NOMO-1 treated with dmso at 0.1 percent for 144 hours (cell line): ENCODE measurements at regions not wholly inside any gene's neighbourhood (a gene's known extent, or its start where the extent isn't known, plus 50 kb on each side); places are given as distances from the start of the nearest gene placed in this dataset.

Experiments
- DNase-seq: peaks from one replicate; lab custom pipeline; 2025; ENCODE audit not compliant: unreplicated experiment; lab: John Stamatoyannopoulos, UW

DNA sequence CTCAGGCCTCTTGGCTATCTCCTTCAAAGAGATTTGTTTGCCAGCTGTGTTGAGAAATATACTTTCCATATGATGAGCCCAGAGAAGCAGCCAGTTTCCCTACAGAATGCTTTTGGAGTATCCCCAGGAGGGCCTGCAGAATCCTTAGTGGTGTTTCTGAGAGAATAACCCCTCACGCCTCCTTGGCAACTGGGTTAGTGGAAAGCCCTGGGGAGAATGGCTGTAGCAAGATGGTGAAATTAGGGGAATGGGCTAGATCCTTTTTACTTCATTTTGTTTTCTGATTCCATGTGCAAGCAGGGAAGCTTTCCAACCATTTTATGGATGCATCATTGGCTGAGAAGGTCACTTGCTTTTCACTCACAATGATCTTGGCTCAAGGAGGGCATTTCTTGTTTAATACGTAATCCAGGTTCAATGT is 364.6 kb downstream of the DMRT2 start:
- no peak for DNase-seq

DNA sequence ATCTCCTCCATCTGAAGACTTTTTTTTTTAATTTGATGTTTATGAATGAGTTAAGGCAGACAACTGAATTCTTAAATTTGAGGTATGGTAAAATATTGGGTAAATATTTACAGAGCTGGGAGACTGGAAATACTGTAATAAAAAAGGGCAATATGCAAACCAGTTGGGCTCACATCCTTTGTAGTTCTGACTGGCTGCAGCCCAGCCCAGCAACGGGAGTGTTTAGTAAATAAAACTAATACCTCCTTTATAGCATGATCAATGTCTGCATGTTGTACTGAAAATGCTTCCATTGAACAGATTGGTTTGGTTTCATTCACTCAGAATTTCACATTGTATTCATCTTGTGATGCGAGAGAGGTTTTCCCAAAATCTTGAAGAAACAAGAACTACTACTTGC is 365.0 kb downstream of the DMRT2 start:
- DNase-seq = no peak

DNA sequence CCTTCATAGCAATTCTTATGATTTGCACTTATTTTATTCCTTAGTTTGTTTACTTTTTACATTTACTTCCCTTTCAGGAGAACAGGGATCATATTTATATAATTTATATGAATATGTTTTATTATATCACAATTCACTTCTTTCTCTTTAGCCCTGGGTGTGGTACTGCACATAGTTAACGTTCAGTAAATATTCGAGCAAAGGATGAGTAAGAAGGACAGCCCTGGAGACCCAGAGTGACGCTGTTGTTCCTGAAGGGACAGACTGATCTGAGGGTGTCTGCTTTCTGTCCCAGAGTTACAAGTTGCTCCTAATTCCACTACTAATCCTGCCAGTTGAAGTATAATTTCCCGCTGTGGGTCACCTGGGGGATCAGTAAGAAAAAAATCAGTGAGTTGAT is 366.1 kb downstream of the DMRT2 start:
- no peak for DNase-seq

DNA sequence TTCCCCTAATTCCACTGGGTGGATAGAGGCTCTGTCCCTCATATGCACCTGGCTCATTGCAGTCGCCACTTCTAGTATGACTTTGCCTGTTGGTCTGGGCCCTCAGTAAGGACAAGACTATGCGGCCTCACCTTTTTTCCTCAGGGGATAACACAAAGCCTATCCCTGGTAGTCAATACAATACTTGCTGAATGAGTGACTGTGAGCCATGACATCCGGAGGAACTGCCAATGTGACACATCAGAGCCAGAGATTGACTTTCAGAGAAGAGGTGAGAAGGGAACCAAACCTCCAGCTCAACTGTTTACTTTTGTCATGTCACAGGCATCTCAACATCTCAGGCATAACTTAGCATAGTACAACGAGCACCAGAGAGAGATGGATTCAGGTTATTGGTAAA is 371.3 kb downstream of the DMRT2 start:
- DNase-seq = no peak

DNA sequence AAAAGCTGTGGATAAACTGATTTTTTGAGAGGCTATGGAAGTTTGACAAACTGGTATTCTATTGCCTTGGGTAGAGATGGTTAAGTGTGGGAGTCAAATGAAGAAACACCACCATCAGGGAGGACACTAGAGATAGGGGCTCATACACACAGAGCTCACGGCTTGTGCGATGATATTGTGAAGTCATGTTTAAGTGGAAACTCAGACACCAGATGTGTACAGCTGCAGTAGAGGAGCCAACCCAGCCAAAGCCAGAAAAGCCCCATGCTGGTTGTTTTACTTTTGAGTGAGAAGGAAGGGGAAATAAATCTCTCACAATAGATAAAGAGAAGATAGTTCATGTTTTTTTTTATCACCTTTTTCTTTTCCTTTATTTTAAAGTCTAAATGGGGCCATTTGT is 377.7 kb downstream of the DMRT2 start:
- no peak for DNase-seq

DNA sequence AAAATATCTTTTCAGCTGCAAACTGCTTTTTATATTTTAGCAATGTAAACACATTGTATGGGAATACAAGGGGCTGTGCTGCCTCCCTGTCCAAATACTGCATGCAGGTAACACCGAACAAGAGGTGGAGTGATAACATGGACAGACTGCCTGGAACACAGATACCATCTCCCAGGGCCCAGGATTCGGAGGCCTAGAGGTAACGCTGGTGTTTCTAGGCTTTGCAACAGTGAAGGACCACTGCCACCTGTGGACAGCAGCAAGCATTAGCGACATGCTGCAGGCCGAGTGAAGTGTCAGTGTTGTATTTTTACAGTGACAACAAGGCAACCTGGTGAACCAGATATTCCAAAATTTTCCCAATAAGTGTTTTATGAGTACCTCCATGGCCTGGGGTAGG is 379.1 kb downstream of the DMRT2 start:
- no peak for DNase-seq

DNA sequence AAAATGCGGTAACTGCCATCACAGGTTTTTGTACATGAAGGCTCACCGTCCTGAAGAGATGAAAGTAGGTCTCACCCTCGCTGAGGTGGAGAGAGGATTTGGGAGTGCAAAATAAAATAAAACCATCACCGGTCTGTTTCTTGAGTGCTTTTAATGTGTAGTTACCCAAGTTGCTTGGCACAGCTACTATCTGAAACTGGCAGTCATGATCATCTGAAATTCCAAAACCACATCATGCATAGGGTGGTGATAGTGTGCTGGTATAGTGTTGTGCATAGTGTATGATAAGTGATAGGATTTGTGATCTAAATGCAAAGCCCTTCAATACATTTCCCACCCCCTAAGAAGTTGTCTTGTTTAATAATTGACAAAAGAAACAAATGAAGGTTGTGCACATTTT is 381.3 kb downstream of the DMRT2 start:
- DNase-seq = no peak

DNA sequence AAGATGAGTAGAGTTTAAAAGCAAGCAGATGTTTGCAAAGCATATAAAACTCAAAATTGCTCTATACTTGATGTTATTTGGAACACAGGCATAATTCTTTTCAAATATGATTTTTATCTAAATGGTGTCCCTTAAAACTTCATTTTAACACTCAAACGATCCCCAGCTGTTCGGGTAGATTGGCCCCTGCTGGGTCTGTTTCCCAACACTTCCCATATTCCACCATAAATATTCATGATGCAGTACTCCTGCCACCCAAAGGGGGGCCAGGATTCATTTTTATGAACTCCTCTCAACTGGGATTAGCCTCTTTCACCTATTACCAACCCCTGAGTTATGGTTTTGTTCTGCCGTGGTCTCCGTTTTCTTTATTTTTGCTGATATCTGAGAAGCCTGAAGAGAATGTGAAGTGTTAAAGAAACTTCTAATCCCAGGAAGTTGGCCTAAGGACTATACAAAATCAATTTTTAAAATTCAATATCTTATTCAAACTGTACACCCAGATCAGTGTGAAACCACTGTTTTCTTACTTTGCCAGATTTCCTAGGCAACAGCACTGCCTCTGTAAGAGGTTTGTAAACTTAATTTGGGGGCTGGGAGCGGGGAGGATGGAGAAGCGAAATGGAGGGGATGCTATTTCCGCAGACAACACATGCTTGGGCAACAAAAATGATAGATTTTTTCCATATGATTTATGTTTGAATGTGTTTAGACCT is 384.1 kb downstream of the DMRT2 start:
- DNase-seq = no peak

DNA sequence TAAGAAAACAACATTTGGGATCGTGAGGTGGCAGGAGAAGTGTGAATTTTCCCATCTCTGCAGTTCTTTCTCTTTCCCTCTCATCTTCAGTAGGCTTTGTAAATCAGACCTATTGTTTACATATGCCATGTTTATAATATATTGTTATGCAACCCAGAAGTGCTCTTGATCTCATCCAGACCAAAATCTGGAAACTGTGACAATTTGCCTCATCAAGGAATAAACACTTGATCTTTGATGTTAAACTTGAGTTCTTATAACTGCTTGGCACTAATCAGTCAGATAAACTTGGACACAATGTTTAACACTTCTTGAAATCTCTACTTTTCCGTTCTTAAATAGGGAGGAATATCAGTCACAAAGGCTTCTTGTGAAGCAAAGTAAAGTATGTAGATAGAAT is 384.7 kb downstream of the DMRT2 start:
- no peak for DNase-seq

DNA sequence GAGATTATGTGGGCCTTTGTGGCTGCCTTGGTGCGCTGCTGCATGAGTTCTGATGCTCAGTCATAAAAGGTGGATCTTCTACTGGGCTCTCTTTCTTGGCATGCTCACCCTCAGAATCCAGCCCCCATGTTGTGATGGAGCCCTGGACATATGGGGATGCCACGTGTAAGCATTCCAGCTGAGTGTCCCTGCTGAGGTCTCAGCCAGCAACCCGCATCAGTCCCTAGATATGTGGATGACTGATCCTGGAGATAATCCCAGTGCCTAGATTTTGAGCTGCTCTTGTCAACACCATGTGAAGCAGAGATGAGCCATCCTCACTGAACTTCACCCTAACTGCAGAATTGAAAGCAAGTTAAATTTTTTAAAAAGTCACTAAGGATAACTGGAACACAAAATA is 390.1 kb downstream of the DMRT2 start:
- DNase-seq = no peak

DNA sequence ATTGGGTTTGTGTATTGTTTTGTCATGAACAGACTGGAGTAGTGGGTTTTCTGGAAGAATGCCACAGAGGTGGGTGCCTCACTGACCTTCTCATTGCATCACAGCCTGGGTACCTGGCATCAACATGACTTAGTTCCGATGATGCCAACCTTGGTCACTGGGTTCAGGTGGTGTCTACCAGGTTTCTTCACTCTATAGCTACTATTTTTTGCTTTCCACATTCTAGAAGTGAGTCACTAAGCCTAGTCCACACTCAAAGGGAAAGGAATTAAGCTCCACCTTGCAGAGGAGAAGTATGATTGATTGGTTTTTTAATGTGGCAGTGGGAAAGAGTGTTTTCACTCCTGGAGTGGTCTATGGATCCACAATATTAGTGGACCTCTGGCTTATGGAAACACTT is 391.9 kb downstream of the DMRT2 start:
- DNase-seq = no peak

DNA sequence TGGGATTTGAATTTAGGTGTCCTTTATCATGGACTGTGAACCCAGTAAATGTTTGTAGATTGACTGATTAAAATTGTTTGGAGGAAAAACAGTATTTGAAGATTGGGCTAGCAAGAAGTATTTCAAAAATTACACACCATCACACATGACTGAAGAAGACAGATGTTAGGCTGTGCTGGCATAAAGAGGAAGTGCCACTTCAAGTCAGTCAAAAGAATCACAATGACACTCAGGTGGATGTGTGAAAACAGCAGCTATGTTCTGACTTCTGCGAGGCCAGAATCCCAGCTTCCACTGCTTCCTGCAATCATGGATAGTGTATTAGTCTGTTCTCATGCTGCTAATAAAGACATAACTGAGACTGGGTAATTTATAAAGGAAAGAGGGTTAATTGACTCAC is 393.3 kb downstream of the DMRT2 start:
- no peak for DNase-seq

DNA sequence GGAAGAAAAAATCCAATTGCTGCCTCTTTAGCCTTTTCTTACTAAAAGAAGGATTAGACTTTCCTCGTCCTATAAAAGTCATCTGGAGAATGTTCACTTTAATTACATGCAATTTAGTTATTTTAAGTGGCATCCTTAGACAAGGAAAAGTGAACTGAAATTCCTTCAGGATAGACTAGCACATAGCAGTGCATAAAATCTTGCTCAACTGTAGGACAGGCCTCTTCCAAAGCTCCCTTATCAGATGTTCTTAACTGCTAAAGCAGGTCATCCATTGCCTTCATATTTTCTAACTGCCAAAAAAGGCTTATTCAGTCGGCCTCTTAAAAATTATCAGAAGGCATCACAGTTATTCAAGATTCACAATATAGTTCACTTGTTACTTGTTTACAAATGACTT is 396.5 kb downstream of the DMRT2 start:
- DNase-seq = no peak

DNA sequence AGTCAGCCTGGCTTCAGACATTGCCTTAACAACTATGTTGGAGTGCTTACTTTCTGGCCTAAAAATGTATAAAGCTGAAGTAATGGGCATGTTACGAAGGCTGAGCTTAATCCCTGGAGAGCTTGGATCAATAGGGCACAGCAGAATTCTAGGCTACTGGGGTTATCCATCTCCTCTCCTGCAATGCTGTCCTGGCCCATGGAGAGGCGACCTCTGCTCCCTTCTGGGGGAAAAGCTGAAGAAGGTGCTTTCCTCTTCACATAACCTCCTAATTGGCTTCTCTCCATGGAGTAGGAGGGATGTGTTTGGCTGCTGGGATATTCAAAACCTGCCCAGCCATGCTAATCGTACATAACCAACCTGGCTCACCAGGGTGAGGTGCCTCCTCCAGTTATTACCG is 403.5 kb downstream of the DMRT2 start:
- no peak for DNase-seq

DNA sequence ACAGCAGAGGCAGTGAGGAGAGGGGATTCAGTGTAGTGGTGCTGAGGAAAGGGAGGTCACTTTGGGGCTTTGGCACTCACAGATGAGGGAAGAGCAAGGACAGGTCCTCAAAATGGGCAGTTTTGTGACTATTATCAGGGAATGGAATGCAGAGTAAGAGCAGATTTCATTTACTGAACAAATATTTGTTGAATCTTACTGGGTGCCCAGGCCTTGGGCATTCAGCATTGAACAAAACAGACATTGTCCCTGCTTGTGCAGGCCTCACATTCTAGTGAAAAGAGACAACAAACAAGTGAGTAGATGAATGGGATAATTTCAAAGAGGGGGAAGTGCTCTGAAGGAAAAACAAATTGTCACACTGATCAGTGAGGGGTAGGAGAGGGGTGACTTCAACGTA is 404.1 kb downstream of the DMRT2 start:
- DNase-seq = no peak

DNA sequence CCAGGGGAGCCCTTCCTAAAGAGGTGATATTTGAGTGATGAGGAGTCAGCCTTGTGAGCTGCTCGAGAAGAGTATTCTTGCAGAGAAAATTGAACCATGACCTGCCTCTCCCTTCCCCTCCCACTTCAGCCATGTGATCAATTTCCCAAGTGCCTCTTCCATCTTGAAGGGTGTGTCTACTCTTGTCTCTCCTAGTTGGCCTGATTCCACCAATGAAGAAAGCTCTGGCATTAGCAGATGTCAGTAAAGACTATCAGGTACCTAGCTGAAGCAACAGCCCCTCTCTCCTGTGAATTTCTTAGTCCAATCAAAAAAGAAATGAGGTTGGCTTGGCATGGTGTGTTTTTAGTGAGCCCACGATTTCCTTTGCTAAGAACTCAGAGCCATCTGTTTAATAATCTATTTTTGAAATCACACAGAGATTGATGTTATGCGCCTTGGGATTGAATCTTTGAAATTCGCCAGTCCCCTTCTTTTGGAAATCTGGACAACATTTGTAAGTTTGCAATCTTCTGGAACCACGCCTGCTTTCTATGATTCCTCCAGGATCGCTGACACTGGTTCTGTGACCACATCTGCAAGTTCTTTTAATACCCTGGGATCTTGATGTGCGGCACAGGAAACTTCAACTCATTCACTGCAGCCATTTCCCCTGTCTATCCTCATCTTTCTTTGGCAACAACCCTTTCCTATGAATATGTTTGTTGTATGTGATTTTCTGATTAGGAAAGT is 404.6 kb downstream of the DMRT2 start:
- no peak for DNase-seq

DNA sequence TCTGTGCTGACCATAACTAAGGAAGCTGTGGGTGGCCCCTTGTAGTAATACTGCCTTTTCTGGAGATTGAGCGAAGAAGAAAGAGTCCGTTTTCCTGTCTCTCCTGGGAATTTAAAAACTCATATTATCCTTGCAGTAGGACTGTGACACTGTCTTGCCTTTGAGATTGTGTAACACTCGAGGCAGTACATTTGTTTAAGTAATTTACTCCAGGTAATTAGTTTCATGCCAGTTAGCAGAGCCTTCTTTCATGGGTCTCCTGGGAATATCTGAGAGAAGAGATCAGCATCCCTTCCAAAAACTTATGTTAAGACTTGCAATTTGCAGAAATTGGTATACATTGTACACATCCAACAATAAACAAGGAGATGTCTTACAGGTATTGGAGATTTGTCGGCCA is 405.6 kb downstream of the DMRT2 start:
- no peak for DNase-seq

DNA sequence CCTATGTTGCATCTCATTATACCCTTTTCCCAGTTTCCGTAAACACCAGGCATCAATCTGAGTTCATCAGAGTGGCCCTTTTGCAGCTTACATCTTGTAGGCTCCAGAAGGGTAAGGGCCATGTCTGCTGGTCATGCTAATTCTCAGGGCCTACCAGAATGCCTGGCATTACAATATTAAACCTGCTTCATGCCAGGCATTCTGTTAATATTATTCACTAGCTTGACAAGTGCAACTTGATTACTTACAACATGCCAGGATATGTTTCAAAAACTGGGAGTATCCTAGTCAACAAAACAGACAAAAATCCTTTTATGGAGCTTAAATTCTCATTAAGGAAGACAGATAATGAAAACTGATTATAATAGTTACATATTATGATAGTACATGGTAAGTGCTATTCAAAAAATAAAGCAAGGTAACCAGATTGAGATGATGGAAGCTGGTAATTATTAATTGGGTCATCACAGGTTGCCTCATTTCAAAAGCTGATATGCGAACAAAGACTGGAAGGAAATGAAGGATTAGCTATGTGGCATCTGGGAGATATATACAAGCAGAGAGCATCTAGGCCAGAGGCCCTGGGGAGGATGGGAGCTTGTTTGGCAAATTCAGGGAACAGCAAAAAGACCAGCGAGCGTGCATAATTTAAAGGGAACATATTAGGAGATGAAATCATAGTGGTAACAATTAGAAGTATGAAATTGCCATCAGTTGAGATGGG is 406.3 kb downstream of the DMRT2 start:
- no peak for DNase-seq

DNA sequence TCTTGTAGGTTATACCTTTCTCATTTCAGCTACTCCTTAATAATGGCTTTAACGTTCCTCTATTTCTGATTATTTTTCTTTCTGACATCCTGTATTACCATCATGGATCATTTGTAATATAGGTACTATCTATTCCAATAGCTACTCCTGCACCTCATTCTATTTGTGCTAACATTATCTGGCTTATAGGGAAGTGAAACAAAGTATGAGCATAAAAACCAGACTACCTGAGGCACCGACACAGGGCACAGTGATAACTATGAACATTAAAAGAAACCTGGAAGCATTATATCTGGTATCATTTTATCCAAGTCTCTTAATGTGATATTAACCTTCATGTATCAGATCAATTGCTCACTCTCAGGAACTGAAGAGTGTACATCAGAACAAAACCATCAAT is 407.3 kb downstream of the DMRT2 start:
- DNase-seq = no peak

DNA sequence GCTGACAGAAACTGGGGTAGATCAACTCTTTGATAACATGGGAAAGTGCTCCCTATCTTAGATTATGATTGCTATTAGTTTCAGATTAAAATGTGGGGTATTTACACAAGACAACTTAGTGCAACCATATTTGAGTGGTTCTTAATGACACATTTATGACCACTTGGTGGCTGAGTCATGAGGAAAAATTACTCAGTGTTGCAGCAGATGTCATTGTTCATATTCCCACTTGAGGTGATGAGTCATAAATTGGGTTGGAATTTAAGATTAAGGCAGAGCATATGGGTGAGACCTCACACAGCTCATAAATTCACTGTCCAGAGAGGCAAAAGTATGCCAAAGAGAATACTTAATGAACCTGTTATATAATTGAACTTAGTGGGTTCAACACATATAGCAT is 408.3 kb downstream of the DMRT2 start:
- DNase-seq = no peak

DNA sequence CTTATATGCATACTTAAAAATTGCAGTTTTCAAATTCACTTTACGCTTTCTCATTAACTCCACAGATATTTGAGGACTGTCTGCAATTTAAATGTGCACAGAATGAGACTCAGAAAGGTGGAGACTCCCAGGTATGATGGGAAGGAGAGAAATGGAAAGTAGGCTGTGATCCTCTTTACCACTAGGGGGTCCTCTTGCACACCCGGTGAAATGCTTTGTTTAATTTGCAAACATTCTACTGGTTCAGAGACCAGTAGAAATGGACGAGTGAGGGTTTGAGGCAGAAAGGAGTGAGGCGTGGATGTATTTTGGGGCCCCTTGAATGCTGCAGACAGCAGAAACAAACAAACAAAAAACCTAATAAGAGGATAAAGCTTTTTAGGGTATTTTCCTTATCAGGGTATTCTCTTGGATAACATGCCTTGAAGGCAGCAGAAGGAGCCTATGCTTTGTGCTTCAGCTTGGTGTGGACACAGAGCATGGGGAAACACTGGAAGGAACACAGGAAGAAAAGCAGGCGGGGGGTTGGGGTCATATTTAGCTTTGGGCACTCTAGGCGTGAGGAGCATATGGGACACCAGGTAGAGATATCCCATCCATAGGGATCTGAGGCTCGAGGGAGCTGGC is 410.1 kb downstream of the DMRT2 start:
- no peak for DNase-seq

DNA sequence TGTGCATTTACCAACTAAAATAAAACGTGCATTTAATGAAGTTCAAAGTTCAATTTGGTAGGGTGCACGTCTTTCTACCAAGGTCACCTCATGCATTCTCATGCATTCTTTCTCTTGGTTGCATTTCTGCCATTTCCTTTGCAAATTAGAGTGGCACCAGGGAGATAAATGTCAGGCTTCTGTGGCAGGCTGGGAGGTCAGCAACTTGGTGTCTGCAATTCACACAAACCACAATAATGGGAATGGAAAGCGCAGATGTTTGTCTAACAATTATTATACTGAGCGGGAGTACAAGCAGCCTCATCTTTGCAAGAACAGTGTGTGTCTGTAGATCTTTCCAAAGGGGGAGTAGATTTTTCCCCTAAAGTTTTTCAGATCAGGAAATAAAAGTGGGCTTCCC is 411.7 kb downstream of the DMRT2 start:
- DNase-seq = no peak
